RWPE1 (cell line): ENCODE measurements at regions not wholly inside any gene's neighbourhood (a gene's known extent, or its start where the extent isn't known, plus 50 kb on each side); places are given as distances from the start of the nearest gene placed in this dataset.

Source experiments
- CTCF ChIA-PET: fragments of 350-600 bp; sonication (Branson Sonifier 250); formaldehyde crosslinking; extraction: SDS; loops from one replicate; lab custom pipeline; 2021; lab: Yijun Ruan, JAX
- POLR2A ChIA-PET: fragments of 400-600 bp; formaldehyde crosslinking; extraction: SDS; loops from one replicate; lab custom pipeline; 2020; ENCODE audit warnings: antibody characterized with exemption; ENCODE audit not compliant: low non-redundant PET; lab: Yijun Ruan, JAX
- DNase-seq: peaks from one replicate; pipeline ENCODE4 v3.0.0; 2012; ENCODE audit warnings: low spot score
- H3K27ac ChIP-seq: fragments of 450-650 bp; 2 replicates; pipeline ENCODE4 v1.5.1; 2017
- TF ChIP-seq, protein P1 (sequence below): fragments of 450-650 bp; conservative IDR thresholded peaks from 2 replicates; pipeline ENCODE4 v1.5.1; 2017; ENCODE audit warnings: low read depth, mild to moderate bottlenecking

DNA sequence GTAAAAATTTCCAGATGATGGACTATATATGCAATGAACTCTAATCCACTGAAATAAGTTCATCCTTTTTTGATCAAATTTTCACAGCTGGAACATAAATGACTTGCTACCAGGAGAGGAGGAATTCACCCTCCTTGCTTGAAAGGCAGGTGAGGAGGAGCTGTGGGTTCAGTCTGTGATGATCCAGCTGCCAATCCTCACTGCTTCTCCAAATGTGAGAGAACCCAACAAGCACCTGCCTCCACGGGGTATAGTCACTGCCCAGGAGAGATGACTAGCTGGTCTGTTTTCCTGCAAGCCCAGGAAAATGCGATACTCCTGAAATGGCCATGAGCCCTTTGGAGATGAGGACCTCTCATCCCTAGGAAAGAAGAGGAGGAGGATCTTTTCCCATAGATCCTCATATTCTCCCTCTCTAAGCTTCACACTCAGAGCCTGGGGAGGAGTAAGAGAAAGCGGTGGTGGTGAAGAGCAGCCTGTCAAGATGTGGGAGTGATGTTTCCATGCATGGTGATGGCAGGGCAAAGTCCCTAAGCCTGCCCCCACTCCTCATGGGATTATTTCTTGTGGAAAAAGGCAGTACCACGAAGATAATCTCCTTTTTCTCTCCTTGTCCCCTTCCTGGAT, 77.9 kb upstream of the USP47 start:
- CTCF ChIA-PET, result no interaction called here
- H3K27ac ChIP-seq, result no peak overlapping the region
- no peak for DNase-seq
- TF ChIP-seq, protein P1, sequence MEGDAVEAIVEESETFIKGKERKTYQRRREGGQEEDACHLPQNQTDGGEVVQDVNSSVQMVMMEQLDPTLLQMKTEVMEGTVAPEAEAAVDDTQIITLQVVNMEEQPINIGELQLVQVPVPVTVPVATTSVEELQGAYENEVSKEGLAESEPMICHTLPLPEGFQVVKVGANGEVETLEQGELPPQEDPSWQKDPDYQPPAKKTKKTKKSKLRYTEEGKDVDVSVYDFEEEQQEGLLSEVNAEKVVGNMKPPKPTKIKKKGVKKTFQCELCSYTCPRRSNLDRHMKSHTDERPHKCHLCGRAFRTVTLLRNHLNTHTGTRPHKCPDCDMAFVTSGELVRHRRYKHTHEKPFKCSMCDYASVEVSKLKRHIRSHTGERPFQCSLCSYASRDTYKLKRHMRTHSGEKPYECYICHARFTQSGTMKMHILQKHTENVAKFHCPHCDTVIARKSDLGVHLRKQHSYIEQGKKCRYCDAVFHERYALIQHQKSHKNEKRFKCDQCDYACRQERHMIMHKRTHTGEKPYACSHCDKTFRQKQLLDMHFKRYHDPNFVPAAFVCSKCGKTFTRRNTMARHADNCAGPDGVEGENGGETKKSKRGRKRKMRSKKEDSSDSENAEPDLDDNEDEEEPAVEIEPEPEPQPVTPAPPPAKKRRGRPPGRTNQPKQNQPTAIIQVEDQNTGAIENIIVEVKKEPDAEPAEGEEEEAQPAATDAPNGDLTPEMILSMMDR, result no peak
- POLR2A ChIA-PET, result no interaction called here

DNA sequence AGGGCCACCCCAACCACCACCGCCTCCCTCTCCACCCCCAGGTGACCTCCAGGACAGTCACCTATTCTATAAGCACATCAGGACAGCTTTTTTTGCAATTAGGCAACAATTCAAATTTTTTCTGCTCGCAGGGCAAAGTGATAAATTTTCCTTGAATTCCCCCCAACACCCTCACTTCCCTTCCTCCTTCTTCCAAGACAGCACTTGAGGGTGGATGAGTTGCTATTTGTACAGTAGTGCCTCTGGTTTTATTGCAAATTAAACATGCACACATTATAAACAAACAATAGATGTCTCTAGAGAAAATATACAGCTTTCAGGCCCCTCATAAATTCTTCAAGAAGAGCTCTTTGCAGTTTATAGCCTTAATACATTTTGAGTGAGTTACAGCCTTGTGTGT, 80.9 kb upstream of the USP47 start:
- ChIA-PET CTCF (no interaction called here), POLR2A (no interaction called here)
- no peak overlapping the region for H3K27ac ChIP-seq
- TF ChIP-seq, protein P1, result no peak
- no peak for DNase-seq

DNA sequence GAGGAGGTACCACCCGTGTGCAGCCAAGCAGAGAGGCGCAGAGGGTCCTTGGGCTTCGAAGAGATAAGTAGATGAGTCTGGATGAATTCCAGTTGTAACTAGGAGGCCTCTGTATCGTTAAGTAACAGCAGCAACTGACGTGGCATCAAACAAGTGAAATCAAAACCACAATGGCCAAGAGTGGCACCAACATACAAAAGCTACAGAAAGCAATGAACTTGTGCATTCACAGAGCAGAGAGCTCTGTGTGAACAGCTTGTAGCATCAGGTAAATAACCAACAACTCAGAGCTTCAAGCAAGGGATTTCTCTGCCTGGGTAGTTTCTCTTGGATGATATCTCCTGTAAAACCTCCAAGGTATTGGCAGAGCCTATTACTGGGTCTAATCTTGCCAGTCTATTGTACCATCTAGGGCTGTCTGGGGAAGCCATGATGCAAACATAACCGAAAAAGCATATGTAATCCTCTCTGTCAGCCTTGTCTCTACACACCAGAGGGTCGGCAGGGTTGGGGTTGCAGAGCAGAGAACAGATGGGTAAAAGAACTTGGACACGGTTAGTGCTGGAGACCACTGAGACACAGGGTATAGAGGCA, 83.1 kb upstream of the USP47 start:
- CTCF ChIA-PET, result interaction anchor here (0.6 kb wide), 1 partner anchor 78 kb away, joined by 3 read pairs; no protein-coding TSS in a partner anchor
- TF ChIP-seq, protein P1, result no peak
- DNase-seq, result no peak
- no peak overlapping the region for H3K27ac ChIP-seq
- POLR2A ChIA-PET, result interaction anchor here (0.7 kb wide), 1 partner anchor 458 kb away, joined by 3 read pairs; no protein-coding TSS in a partner anchor

DNA sequence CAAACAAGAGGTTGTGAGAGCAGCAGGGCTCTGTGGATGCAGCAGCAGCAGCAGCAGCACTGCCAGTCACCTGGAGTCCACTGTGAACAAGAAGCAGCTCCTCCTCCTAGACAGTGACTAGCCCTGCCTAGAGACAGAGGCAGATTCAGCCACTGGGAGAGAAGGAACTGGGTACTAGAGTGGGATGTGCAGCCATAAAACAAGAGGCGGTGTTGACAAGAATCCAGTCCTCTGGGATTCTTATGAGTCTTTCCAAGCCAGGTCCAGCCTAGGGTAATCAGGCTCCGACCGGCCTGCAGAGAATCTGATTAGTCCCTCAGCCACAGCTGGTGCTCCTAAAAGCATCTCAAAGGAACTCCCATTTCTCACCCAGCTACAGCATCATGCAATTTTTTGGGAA, 83.9 kb upstream of the USP47 start:
- POLR2A ChIA-PET, result no interaction called here
- TF ChIP-seq, protein P1, result no peak
- H3K27ac ChIP-seq, result no peak overlapping the region
- no peak for DNase-seq
- CTCF ChIA-PET, result interaction anchor here (0.6 kb wide), 1 partner anchor 78 kb away, joined by 3 read pairs; no protein-coding TSS in a partner anchor

DNA sequence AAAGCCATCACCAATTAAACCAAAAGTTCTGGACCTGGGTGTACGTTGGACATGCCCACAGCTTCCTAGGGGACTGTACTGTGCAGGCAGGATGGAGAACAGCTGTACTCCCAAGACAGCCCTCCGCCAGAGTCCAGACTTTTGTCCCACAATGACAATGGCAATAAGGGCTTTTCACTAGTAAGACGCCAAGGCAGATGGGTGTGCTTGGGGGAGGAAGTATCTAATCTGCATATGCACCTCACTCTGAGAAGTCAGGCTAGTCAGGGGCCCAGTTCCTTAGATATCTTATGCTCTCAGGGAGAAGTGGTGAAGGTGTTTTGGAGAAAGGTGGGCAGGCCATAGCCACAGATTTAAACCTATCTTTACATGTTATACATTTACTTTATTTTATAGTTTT, 85.1 kb upstream of the USP47 start:
- TF ChIP-seq, protein P1, result no peak
- ChIA-PET CTCF (no interaction called here), POLR2A (no interaction called here)

DNA sequence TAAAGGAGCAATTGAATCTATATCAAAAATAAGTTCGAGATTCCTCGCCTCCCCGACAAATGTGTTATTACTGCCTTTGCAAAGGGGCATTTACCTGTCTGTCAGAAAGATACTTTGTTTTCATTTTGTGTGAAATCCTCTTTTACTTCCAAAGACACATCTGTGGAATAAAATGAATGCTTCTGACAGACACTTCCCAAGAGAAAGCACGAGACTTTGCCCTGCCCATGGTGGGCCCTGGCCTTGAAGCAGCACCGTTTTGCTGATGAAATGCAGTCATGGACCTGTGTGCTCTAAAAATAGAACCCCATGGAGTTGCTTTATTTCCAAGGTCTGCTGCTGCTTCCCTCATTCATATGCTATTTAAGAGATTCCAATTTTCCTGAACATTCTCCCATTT, 85.9 kb upstream of the USP47 start:
- TF ChIP-seq, protein P1, result no peak
- no peak overlapping the region for H3K27ac ChIP-seq
- POLR2A ChIA-PET, result no interaction called here
- no peak for DNase-seq
- CTCF ChIA-PET, result no interaction called here

More for the DNA sequence above, 85.1 kb upstream of the USP47 start:
- DNase-seq, result no peak
- H3K27ac ChIP-seq, result no peak overlapping the region
